ENCODE measurements at regions not wholly inside any gene's neighbourhood (a gene's known extent, or its start where the extent isn't known, plus 50 kb on each side); places are given as distances from the start of the nearest gene placed in this dataset.

DNA sequence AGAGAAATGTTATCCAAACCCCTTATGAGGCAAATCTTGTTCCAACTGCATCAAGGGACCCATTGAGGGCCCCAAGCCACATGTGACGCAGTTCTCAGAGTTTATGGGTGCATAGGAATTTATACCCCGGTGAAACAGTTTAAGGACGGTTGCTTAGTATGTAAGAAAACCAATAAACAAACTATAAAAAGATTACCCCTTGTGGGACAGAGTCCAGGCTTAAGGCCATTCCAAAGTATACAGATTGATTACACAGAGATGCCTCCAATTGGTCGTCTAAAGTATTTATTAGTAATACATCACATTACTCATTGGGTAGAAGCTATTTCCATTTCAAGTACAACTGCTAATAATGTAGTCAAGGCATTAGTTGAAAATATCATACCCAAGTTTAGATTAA is 885.0 kb upstream of the MDGA2 start:
- intact Hi-C loops (cut with micrococcal nuclease): no loop called here
- Histone ChIP-seq H3K4me2 (ENCODE audit: low read length) (no peak overlapping the region), H2AFZ (ENCODE audit: low read length) (no peak overlapping the region), H3K27ac (ENCODE audit: low read length) (peak overlapping the region; percentile 92), H3K4me1 (ENCODE audit: insufficient read depth, low read length) (peaks cover 39% of the 10 kb centered on the region), H3K9me3 (ENCODE audit: low read length) (peaks cover 13% of the 10 kb centered on the region), H3K9me2 (replicated peaks; ENCODE audit: low read length) (no peaks in the 10 kb centered on the region), H3K4me3 (ENCODE audit: low read length) (no peak overlapping the region), H4K20me1 (ENCODE audit: low read length) (no peaks in the 10 kb centered on the region), H3K27me3 (ENCODE audit: low read length) (no peaks in the 10 kb centered on the region), H3K79me2 (ENCODE audit: low read length) (no peaks in the 10 kb centered on the region), H3K36me3 (ENCODE audit: low read depth, low read length) (peaks cover 9% of the 10 kb centered on the region; the same call in 1 of the 2 replicates), H3F3A (ENCODE audit: low read length, unreplicated experiment) (no peaks in the 10 kb centered on the region), H3K9ac (ENCODE audit: low read length) (peak overlapping the region; percentile 67; the same call in 1 of the 2 replicates)
- TF ChIP-seq EZH2phosphoT487 (IDR thresholded peaks at IDR 0.05; ENCODE audit: borderline replicate concordance, low read length) (no peak), EZH2 (IDR thresholded peaks at IDR 0.05; ENCODE audit: low read length, unreplicated experiment) (no peak)
- TF ChIP-seq, protein P1, sequence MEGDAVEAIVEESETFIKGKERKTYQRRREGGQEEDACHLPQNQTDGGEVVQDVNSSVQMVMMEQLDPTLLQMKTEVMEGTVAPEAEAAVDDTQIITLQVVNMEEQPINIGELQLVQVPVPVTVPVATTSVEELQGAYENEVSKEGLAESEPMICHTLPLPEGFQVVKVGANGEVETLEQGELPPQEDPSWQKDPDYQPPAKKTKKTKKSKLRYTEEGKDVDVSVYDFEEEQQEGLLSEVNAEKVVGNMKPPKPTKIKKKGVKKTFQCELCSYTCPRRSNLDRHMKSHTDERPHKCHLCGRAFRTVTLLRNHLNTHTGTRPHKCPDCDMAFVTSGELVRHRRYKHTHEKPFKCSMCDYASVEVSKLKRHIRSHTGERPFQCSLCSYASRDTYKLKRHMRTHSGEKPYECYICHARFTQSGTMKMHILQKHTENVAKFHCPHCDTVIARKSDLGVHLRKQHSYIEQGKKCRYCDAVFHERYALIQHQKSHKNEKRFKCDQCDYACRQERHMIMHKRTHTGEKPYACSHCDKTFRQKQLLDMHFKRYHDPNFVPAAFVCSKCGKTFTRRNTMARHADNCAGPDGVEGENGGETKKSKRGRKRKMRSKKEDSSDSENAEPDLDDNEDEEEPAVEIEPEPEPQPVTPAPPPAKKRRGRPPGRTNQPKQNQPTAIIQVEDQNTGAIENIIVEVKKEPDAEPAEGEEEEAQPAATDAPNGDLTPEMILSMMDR (conservative IDR thresholded peaks at IDR 0.05; ENCODE audit: low read depth, low read length): no peak
- ATAC-seq: peak; percentile 25; the same call in 1 of the 2 replicates
- POLR2A ChIA-PET (ENCODE audit: unreplicated experiment): no interaction called here
- CTCF ChIA-PET: no interaction called here
- no TSS peak for BruUV-seq (replicated peaks)
- peak; percentile 67 for DNase-seq

DNA sequence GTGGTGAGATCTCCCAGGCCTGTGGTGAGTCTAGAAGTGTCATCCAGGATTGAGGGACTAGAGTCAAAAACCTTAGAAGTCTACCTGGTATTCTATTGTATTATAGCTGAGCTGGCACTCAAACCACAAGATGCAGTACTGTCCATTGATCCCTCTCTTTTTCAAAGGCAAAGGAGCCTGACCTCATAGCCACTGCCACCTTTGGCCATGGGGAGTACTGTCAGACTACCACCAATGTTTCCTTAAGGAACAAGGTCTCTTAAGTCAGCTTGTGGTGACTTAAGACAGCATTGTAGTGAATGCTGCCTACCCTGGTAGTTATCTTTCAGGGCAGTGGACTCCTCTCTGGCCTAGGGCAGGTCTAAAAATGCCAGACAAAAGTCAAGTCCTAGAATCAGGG is 878.0 kb upstream of the MDGA2 start:
- no peaks in the 10 kb centered on the region for H3K79me2 ChIP-seq (ENCODE audit: low read length)
- H3K9me3 ChIP-seq (ENCODE audit: low read length): no peaks in the 10 kb centered on the region
- CTCF ChIA-PET: no interaction called here
- no peak for DNase-seq
- BruUV-seq (replicated peaks): no TSS peak
- TF ChIP-seq EZH2 (IDR thresholded peaks at IDR 0.05; ENCODE audit: low read length, unreplicated experiment) (no peak), EZH2phosphoT487 (IDR thresholded peaks at IDR 0.05; ENCODE audit: borderline replicate concordance, low read length) (no peak)
- TF ChIP-seq, protein P1 (conservative IDR thresholded peaks at IDR 0.05; ENCODE audit: low read depth, low read length): no peak
- intact Hi-C loops (cut with micrococcal nuclease): no loop called here
- no peaks in the 10 kb centered on the region for H3K4me1 ChIP-seq (ENCODE audit: insufficient read depth, low read length)
- no peak overlapping the region for H3K4me3 ChIP-seq (ENCODE audit: low read length)
- no peak overlapping the region for H2AFZ ChIP-seq (ENCODE audit: low read length)
- no peak overlapping the region for H3K9ac ChIP-seq (ENCODE audit: low read length)
- H3K36me3 ChIP-seq (ENCODE audit: low read depth, low read length): no peaks in the 10 kb centered on the region
- no peaks in the 10 kb centered on the region for H3K27me3 ChIP-seq (ENCODE audit: low read length)
- H3K9me2 ChIP-seq (replicated peaks; ENCODE audit: low read length): no peaks in the 10 kb centered on the region
- no peaks in the 10 kb centered on the region for H3F3A ChIP-seq (ENCODE audit: low read length, unreplicated experiment)
- POLR2A ChIA-PET (ENCODE audit: unreplicated experiment): no interaction called here
- H3K27ac ChIP-seq (ENCODE audit: low read length): no peak overlapping the region
- H4K20me1 ChIP-seq (ENCODE audit: low read length): no peaks in the 10 kb centered on the region
- no peak for ATAC-seq
- no peak overlapping the region for H3K4me2 ChIP-seq (ENCODE audit: low read length)

DNA sequence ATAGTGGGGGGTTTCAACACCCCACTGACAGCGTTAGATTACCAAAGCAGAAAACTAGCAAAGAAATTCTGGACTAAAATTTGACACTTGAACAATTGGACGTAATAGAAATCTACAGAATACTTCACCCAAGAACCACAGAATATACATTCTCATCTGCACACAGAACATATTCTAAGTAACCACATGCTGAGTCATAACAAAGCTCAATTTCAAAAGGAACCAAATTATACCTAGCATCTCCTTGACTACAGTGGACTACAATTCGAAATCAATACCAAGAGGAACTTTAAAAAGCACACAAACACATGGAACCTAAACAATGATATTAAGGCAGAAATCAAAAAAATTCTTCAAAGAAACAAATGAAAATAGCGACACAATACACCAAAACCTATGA is 871.6 kb upstream of the MDGA2 start:
- ATAC-seq (no peak), DNase-seq (peak; percentile 24)
- Histone ChIP-seq H3F3A (ENCODE audit: low read length, unreplicated experiment) (no peaks in the 10 kb centered on the region), H3K9ac (ENCODE audit: low read length) (no peak overlapping the region), H3K9me3 (ENCODE audit: low read length) (no peaks in the 10 kb centered on the region), H3K79me2 (ENCODE audit: low read length) (no peaks in the 10 kb centered on the region), H3K27me3 (ENCODE audit: low read length) (no peaks in the 10 kb centered on the region), H2AFZ (ENCODE audit: low read length) (no peak overlapping the region), H3K27ac (ENCODE audit: low read length) (no peak overlapping the region), H3K4me1 (ENCODE audit: insufficient read depth, low read length) (no peaks in the 10 kb centered on the region), H3K36me3 (ENCODE audit: low read depth, low read length) (no peaks in the 10 kb centered on the region), H3K4me2 (ENCODE audit: low read length) (no peak overlapping the region), H4K20me1 (ENCODE audit: low read length) (no peaks in the 10 kb centered on the region), H3K4me3 (ENCODE audit: low read length) (no peak overlapping the region), H3K9me2 (replicated peaks; ENCODE audit: low read length) (no peaks in the 10 kb centered on the region)
- ChIA-PET POLR2A (ENCODE audit: unreplicated experiment) (no interaction called here), CTCF (no interaction called here)
- intact Hi-C loops (cut with micrococcal nuclease): no loop called here
- no peak for TF ChIP-seq EZH2 (IDR thresholded peaks at IDR 0.05; ENCODE audit: low read length, unreplicated experiment)
- TF ChIP-seq, protein P1 (conservative IDR thresholded peaks at IDR 0.05; ENCODE audit: low read depth, low read length): no peak
- no peak for TF ChIP-seq EZH2phosphoT487 (IDR thresholded peaks at IDR 0.05; ENCODE audit: borderline replicate concordance, low read length)
- BruUV-seq (replicated peaks): no TSS peak
